ENCODE measurements at regions not wholly inside any gene's neighbourhood (a gene's known extent, or its start where the extent isn't known, plus 50 kb on each side); places are given as distances from the start of the nearest gene placed in this dataset.
"Not testable (repeated sequence)": the region's sequence is repeated elsewhere in the genome, so short reads cannot be mapped to it uniquely, and the experiment has no call there.

DNA sequence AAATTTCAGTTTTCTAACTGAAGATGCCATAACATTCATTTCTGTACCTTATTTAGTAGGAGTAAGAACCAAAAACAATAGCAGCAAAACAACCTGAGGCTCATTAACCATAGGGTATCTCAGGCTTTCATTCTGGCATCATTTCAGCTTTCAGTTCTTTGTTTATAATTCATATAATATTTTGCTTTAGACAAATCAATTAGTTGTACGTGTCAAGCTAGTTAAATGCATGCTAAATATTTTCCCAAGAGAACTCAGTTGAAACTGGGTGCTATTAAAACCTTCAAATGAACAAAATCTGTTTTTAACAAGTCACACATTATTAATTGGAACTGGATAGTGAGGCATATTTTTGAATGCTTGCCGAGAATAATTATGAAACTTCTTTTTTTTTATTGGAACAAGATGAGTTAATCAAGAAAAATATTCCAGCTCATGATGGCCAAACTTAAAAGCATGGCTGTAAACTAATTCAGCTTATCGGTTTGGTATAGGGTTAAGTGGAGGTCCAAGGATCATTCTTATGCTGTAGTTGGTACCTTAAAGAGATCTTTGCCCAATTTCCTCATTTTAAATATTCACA lies 442.7 kb downstream of the BTG1 start:
- Histone ChIP-seq H3K36me3 (no peaks in the 10 kb centered on the region), H3K27me3 (replicated peaks; ENCODE audit: insufficient read depth) (no peaks in the 10 kb centered on the region), H3K27ac (no peak overlapping the region), H3K4me3 (no peak overlapping the region), H3K9me3 (no peaks in the 10 kb centered on the region), H3K4me1 (replicated peaks) (no peaks in the 10 kb centered on the region)
- intact Hi-C loops (cut with DNase I): no loop called here
- WGBS: 55% methylated on average over 3 of the region's 3 CpGs
- TF ChIP-seq, protein P1, sequence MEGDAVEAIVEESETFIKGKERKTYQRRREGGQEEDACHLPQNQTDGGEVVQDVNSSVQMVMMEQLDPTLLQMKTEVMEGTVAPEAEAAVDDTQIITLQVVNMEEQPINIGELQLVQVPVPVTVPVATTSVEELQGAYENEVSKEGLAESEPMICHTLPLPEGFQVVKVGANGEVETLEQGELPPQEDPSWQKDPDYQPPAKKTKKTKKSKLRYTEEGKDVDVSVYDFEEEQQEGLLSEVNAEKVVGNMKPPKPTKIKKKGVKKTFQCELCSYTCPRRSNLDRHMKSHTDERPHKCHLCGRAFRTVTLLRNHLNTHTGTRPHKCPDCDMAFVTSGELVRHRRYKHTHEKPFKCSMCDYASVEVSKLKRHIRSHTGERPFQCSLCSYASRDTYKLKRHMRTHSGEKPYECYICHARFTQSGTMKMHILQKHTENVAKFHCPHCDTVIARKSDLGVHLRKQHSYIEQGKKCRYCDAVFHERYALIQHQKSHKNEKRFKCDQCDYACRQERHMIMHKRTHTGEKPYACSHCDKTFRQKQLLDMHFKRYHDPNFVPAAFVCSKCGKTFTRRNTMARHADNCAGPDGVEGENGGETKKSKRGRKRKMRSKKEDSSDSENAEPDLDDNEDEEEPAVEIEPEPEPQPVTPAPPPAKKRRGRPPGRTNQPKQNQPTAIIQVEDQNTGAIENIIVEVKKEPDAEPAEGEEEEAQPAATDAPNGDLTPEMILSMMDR (IDR thresholded peaks at IDR 0.05): no peak
- TF ChIP-seq POLR2AphosphoS5 (IDR thresholded peaks at IDR 0.05) (no peak), POLR2A (IDR thresholded peaks at IDR 0.05) (no peak)
- no peak for DNase-seq (ENCODE audit: low spot score)

DNA sequence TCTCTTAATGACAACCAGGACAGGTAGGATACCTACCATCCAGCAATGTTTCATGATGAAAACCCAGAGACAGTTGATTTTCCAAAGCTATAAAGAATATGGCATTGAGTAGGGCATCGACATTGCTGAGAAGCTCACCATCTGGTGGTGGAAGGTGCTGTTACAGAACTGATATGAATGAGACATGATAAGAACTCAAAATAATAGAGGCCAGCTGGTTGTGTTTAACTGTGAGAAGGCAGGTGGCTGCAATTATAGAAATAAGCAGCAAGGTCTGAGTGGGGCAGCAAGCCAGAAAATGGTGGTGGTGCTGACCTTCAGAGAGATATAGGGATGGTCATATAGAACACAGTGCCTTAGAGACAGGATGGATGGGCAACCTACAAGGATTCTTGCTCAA lies 449.7 kb downstream of the BTG1 start:
- WGBS: 94% methylated on average over 1 of the region's 1 CpG
- H3K9me3 ChIP-seq: no peaks in the 10 kb centered on the region
- DNase-seq (ENCODE audit: low spot score): no peak
- no peaks in the 10 kb centered on the region for H3K27me3 ChIP-seq (replicated peaks; ENCODE audit: insufficient read depth)
- intact Hi-C loops (cut with DNase I): no loop called here
- TF ChIP-seq, protein P1 (IDR thresholded peaks at IDR 0.05): no peak
- TF ChIP-seq POLR2A (IDR thresholded peaks at IDR 0.05) (no peak), POLR2AphosphoS5 (IDR thresholded peaks at IDR 0.05) (no peak)
- H3K36me3 ChIP-seq: no peaks in the 10 kb centered on the region
- H3K4me3 ChIP-seq: no peak overlapping the region
- H3K4me1 ChIP-seq (replicated peaks): no peaks in the 10 kb centered on the region
- H3K27ac ChIP-seq: no peak overlapping the region

DNA sequence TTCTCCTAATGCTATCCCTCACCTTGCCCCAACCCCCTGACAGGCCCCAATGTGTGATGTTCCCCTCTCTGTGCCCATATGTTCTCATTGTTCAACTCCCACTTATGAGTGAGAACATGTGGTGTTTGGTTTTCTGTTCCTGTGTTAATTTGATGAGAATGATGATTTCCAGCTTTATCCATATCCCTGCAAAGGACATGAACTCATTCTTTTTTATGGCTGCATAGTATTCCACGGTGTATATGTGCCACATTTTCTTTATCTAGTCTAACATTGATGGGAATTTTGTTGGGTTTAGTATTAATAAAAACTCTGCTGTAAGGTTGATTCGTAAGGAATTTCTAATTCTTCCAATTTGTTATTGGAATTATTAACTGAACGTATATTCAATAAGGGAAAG lies 450.2 kb downstream of the BTG1 start:
- H3K27ac ChIP-seq; DNase-seq (ENCODE audit: low spot score); H3K36me3 ChIP-seq; intact Hi-C loops (cut with DNase I); H3K27me3 ChIP-seq (replicated peaks; ENCODE audit: insufficient read depth); H3K4me3 ChIP-seq; H3K4me1 ChIP-seq (replicated peaks); H3K9me3 ChIP-seq: not testable (repeated sequence)
- 96% methylated on average over 3 of the region's 3 CpGs for WGBS

DNA sequence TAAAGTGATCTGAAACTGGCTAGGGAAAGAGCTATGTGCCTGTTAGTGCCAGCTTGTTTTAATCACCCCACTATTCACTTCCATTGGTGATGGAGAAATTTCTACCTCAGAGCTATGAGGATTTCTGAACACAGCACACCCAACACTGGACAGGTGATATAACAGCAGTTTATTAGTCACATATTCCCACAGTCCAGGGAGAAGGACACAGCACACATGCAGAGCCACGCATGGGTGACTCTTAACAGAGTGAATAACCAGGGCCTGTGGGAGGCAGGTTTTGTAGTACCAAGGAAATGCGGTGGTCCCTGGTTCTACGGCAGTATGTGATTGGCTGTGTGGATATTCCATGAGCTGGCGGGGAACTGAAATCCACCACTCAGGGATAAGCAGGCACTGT lies 455.1 kb downstream of the BTG1 start:
- H3K4me3 ChIP-seq: no peak overlapping the region
- H3K9me3 ChIP-seq: no peaks in the 10 kb centered on the region
- DNase-seq (ENCODE audit: low spot score): no peak
- no peaks in the 10 kb centered on the region for H3K27me3 ChIP-seq (replicated peaks; ENCODE audit: insufficient read depth)
- TF ChIP-seq POLR2A (IDR thresholded peaks at IDR 0.05): no peak
- TF ChIP-seq, protein P1 (IDR thresholded peaks at IDR 0.05): no peak
- TF ChIP-seq POLR2AphosphoS5 (IDR thresholded peaks at IDR 0.05): no peak
- intact Hi-C loops (cut with DNase I): no loop called here
- H3K36me3 ChIP-seq: no peaks in the 10 kb centered on the region
- WGBS: 98% methylated on average over 4 of the region's 4 CpGs
- no peak overlapping the region for H3K27ac ChIP-seq
- no peaks in the 10 kb centered on the region for H3K4me1 ChIP-seq (replicated peaks)

DNA sequence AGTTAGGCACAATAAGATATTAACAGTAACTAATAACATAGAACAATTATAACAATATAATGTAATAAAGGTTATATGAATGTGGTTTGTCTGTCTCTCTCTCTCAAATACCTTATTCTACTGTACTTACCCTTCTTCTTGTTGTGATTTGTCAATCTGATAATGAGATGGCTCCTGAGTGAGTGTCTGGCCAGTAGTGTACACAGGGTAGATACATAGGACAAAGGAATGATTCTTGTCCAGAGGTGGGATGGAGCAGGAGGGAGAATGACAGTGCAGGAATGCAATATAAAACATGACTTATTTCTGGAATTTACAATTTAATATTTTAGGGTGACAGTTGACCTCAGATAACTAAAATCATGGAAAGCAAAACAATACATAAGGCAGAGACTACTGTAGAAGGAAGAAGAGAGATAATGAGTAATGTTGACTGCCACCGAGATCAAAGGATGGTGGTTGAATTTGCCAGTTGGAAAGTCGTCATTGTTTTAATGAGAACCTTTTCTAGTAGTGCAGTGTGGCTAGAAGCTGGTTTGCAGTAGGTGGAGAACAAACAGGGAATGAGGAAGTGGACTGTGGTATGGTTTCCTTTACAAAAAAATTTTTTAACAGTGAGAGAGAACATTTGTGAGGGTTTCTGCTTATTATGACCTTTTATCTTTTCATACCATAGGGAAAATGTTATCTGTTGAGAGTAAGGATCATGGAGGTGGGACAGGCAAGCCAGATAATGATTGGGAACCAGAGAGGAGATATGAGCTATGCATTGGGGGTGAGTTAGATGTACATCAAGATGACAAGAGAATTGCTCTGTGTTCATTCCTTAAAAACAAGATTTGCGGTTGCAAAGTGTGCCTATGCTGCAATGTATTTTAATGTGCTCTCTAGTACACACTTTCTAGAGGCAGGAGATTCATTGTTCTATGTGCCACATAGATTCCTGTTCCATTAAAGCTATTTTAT lies 458.3 kb downstream of the BTG1 start:
- H3K9me3 ChIP-seq: no peaks in the 10 kb centered on the region
- H3K4me3 ChIP-seq: no peak overlapping the region
- 61% methylated on average over 3 of the region's 3 CpGs for WGBS
- intact Hi-C loops (cut with DNase I): no loop called here
- TF ChIP-seq POLR2AphosphoS5 (IDR thresholded peaks at IDR 0.05): no peak
- TF ChIP-seq, protein P1 (IDR thresholded peaks at IDR 0.05): no peak
- TF ChIP-seq POLR2A (IDR thresholded peaks at IDR 0.05): no peak
- H3K27ac ChIP-seq: no peak overlapping the region
- no peak for DNase-seq (ENCODE audit: low spot score)
- H3K36me3 ChIP-seq: no peaks in the 10 kb centered on the region
- no peaks in the 10 kb centered on the region for H3K27me3 ChIP-seq (replicated peaks; ENCODE audit: insufficient read depth)
- H3K4me1 ChIP-seq (replicated peaks): no peaks in the 10 kb centered on the region
